ENCODE measurements at regions not wholly inside any gene's neighbourhood (a gene's known extent, or its start where the extent isn't known, plus 50 kb on each side); places are given as distances from the start of the nearest gene placed in this dataset.
A peak's percentile ranks its signal among the peaks of the same experiment; 100 is the strongest.

GRCh38 chr2:61679096-61679495 is 140.9 kb upstream of the XPO1 start:
- Mint-ChIP-seq H3K27ac (no peak overlapping the region), H3K36me3 (no peaks in the 10 kb centered on the region), H3K27me3 (no peaks in the 10 kb centered on the region), H3K9me3 (peaks cover 9% of the 10 kb centered on the region), H3K4me3 (no peak overlapping the region), H3K4me1 (ENCODE audit: unreplicated experiment) (no peaks in the 10 kb centered on the region)
- no peak for TF ChIP-seq CTCF (conservative IDR thresholded peaks at IDR 0.05)
- DNase-seq (ENCODE audit: extremely low spot score, unreplicated experiment) = no peak

- no peak for TF ChIP-seq CTCF (conservative IDR thresholded peaks at IDR 0.05)
- no peaks in the 10 kb centered on the region for H3K4me1 Mint-ChIP-seq (ENCODE audit: unreplicated experiment)
- no peaks in the 10 kb centered on the region for H3K27me3 Mint-ChIP-seq
Observed at GRCh38 chr2:61677942-61678341, 139.8 kb upstream of the XPO1 start.

GRCh38 chr2:61677306-61677705 is 139.2 kb upstream of the XPO1 start:
- no peak for TF ChIP-seq CTCF (conservative IDR thresholded peaks at IDR 0.05)
- Mint-ChIP-seq H3K27ac (no peak overlapping the region), H3K4me3 (no peak overlapping the region), H3K9me3 (peaks cover 9% of the 10 kb centered on the region), H3K27me3 (no peaks in the 10 kb centered on the region), H3K4me1 (ENCODE audit: unreplicated experiment) (no peaks in the 10 kb centered on the region), H3K36me3 (no peaks in the 10 kb centered on the region)
- DNase-seq (ENCODE audit: extremely low spot score, unreplicated experiment) = no peak

More at GRCh38 chr2:61677942-61678341, 139.8 kb upstream of the XPO1 start:
- DNase-seq (ENCODE audit: extremely low spot score, unreplicated experiment) = no peak
- H3K9me3 Mint-ChIP-seq = peaks cover 9% of the 10 kb centered on the region
- H3K4me3 Mint-ChIP-seq = no peak overlapping the region
- H3K27ac Mint-ChIP-seq = no peak overlapping the region
- no peaks in the 10 kb centered on the region for H3K36me3 Mint-ChIP-seq

- no peak overlapping the region for H3K4me3 Mint-ChIP-seq
- no peak overlapping the region for H3K27ac Mint-ChIP-seq
- no peaks in the 10 kb centered on the region for H3K27me3 Mint-ChIP-seq
- TF ChIP-seq CTCF (conservative IDR thresholded peaks at IDR 0.05) = no peak
- no peaks in the 10 kb centered on the region for H3K36me3 Mint-ChIP-seq
- peaks cover 18% of the 10 kb centered on the region for H3K4me1 Mint-ChIP-seq (ENCODE audit: unreplicated experiment)
- no peak for DNase-seq (ENCODE audit: extremely low spot score, unreplicated experiment)
- peaks cover 9% of the 10 kb centered on the region for H3K9me3 Mint-ChIP-seq
Observed at GRCh38 chr2:61675204-61675603, 137.0 kb upstream of the XPO1 start.

- peaks cover 18% of the 10 kb centered on the region for H3K4me1 Mint-ChIP-seq (ENCODE audit: unreplicated experiment)
- H3K27ac Mint-ChIP-seq = peak overlapping the region; percentile 49
- peaks cover 9% of the 10 kb centered on the region for H3K9me3 Mint-ChIP-seq
- no peaks in the 10 kb centered on the region for H3K27me3 Mint-ChIP-seq
- H3K36me3 Mint-ChIP-seq = no peaks in the 10 kb centered on the region
- TF ChIP-seq CTCF (conservative IDR thresholded peaks at IDR 0.05) = no peak
- H3K4me3 Mint-ChIP-seq = no peak overlapping the region
- no peak for DNase-seq (ENCODE audit: extremely low spot score, unreplicated experiment)
Observed at GRCh38 chr2:61671561-61672315, 133.6 kb upstream of the XPO1 start.
